ENCODE measurements at regions not wholly inside any gene's neighbourhood (a gene's known extent, or its start where the extent isn't known, plus 50 kb on each side); places are given as distances from the start of the nearest gene placed in this dataset.

DNA sequence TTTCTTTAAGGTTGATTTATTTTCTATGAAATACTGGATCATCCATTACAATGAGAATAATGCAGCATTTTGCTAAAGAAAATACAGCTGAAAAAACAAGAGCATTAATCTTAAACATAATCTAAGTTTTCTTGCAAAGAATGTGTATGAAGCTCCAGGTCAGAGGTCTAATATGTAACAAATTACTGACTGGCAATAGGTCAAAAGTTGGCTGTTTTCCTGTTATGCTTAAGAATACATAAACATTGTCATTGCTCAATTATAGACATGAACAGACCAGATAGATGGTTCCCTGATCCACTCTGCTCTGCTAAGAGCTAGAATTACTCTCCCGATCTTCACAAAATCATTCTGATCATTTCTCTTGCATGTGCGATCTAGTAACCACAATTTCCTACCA lies 718.6 kb downstream of the PDHA2 start:
- TF ChIP-seq, protein P1, sequence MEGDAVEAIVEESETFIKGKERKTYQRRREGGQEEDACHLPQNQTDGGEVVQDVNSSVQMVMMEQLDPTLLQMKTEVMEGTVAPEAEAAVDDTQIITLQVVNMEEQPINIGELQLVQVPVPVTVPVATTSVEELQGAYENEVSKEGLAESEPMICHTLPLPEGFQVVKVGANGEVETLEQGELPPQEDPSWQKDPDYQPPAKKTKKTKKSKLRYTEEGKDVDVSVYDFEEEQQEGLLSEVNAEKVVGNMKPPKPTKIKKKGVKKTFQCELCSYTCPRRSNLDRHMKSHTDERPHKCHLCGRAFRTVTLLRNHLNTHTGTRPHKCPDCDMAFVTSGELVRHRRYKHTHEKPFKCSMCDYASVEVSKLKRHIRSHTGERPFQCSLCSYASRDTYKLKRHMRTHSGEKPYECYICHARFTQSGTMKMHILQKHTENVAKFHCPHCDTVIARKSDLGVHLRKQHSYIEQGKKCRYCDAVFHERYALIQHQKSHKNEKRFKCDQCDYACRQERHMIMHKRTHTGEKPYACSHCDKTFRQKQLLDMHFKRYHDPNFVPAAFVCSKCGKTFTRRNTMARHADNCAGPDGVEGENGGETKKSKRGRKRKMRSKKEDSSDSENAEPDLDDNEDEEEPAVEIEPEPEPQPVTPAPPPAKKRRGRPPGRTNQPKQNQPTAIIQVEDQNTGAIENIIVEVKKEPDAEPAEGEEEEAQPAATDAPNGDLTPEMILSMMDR (IDR thresholded peaks at IDR 0.05), result no peak
- TF ChIP-seq POLR2A (IDR thresholded peaks at IDR 0.05), result no peak

Measured in body of pancreas (tissue), 4 donors.